ENCODE measurements at regions not wholly inside any gene's neighbourhood (a gene's known extent, or its start where the extent isn't known, plus 50 kb on each side); places are given as distances from the start of the nearest gene placed in this dataset.

- no peak for TF ChIP-seq CTCF (IDR thresholded peaks at IDR 0.05)
- TF ChIP-seq POLR2A (IDR thresholded peaks at IDR 0.05) = no peak
- TF ChIP-seq EP300 (IDR thresholded peaks at IDR 0.05) = no peak
These were observed 367.5 kb upstream of the FIGN start for GRCh38 chr2:164103271-164103670.
